HuH-7.5 (cell line): ENCODE measurements at regions not wholly inside any gene's neighbourhood (a gene's known extent, or its start where the extent isn't known, plus 50 kb on each side); places are given as distances from the start of the nearest gene placed in this dataset.

Experiments used
- DNase-seq: peaks from one replicate; pipeline ENCODE4 v3.0.0; 2011; ENCODE audit warnings: low spot score

DNA sequence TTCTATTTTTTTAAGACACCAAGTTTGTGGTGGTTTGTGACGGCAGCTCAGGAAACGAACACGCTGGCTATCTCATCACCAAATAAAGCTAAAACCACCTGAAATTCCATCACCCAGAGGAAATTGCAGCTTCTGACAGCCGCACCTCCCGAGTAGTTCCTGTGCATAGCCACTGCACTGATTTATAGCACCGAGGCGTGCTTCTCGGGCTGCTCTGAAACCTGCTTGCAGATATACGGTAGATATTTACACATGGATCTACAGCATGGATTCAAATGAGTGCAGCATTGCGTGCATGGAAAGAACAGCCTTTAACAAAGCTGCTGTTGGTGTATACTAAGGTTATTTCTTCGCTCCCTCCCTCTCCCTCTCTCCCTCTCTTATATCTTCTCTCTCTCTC lies 153.8 kb downstream of the PHF2 start:
- DNase-seq = no peak
